IPS DF 6.9 (cell line): ENCODE measurements at regions not wholly inside any gene's neighbourhood (a gene's known extent, or its start where the extent isn't known, plus 50 kb on each side); places are given as distances from the start of the nearest gene placed in this dataset.
A peak's percentile ranks its signal among the peaks of the same experiment; 100 is the strongest.
"Not testable (repeated sequence)": the region's sequence is repeated elsewhere in the genome, so short reads cannot be mapped to it uniquely, and the experiment has no call there.

Source experiments
- DNase-seq: peaks from one replicate; pipeline ENCODE4 v3.0.0-alpha.2; 2013; ENCODE audit warnings: low read depth, low spot score
- H3K27ac ChIP-seq: one replicate; pipeline ENCODE4 v1.5.1; 2013; ENCODE audit warnings: low read length, control low read depth
- H3K27me3 ChIP-seq: 2 replicates; pipeline ENCODE4 v1.6.1; 2013; ENCODE audit warnings: mild to moderate bottlenecking, low read length; ENCODE audit not compliant: control insufficient read depth, insufficient read depth
- H3K36me3 ChIP-seq: 2 replicates; pipeline ENCODE4 v1.6.1; 2013; ENCODE audit warnings: low read length; ENCODE audit not compliant: control insufficient read depth, insufficient read depth
- H3K4me1 ChIP-seq: 2 replicates; pipeline ENCODE4 v1.6.1; 2013; ENCODE audit warnings: low read length; ENCODE audit not compliant: control insufficient read depth, insufficient read depth
- H3K4me3 ChIP-seq: 2 replicates; pipeline ENCODE4 v1.5.1; 2013; ENCODE audit warnings: mild to moderate bottlenecking, low read length
- H3K9me3 ChIP-seq: 2 replicates; pipeline ENCODE4 v1.6.1; 2013; ENCODE audit warnings: low read length, inconsistent platforms; ENCODE audit not compliant: control insufficient read depth, insufficient read depth
- WGBS: extraction: QIAGEN DNeasy Blood & Tissue Kit; methylation state at CpG from one replicate; pipeline ENCODE4 v1.1.7; 2013; ENCODE audit warnings: mixed read lengths, missing lambda C conversion rate; ENCODE audit not compliant: insufficient read length, insufficient coverage; 5-methylcytosine and 5-hydroxymethylcytosine counted together

DNA sequence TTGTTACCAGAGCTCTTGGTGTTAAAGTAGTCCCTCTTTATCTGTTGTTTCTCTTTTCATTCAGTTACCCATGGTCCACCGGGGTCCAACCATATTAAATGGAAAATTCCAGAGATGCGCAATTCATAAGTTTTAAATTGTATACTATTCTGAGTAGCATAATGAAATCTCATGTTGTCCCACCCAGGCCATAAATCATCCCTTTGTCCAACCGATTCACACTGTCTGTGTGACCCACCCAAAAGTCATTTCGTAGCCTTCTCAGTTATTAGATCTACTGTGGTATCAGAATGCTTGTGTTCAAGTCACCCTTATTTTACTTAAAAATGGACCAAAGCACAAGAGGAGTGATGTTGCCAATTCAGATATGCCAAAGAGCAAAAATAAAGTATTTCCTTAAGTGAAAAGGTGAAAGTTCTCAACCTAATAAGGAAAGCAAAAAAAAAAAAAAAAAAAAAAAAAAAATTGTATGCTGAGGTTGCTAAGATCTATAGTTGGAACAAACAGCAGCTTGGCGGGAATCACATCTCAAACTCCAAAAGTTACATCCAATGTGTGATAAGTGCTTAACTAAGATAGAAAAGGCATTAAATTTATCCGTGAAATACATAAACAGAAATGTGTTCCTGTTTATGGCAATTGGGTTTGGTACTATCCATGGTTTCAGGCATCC lies 106.8 kb upstream of the GPBP1 start:
- no peak overlapping the region for H3K27ac ChIP-seq
- no peaks in the 10 kb centered on the region for H3K9me3 ChIP-seq
- no peaks in the 10 kb centered on the region for H3K4me1 ChIP-seq
- WGBS: no CpG with 5 or more reads among the region's 6 CpGs
- H3K27me3 ChIP-seq: no peaks in the 10 kb centered on the region
- DNase-seq: no peak
- H3K4me3 ChIP-seq: no peak overlapping the region
- H3K36me3 ChIP-seq: no peaks in the 10 kb centered on the region

DNA sequence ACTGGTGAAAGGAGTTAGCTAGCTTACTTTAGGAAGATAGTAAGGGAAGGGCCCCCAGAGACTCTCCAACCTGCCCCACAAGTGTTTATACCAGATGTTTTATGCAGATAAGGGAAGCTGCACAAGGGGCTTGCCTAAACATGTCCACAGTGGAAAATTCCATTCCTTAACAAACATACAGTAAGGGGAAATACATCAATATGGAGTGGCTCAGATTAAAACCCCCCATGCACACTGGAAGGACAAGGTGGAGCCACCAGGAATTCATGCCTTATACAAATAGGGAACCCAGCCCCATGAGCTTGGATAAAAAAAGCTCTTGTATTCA lies 106.3 kb upstream of the GPBP1 start:
- no peak overlapping the region for H3K4me3 ChIP-seq
- H3K27ac ChIP-seq: no peak overlapping the region
- no peaks in the 10 kb centered on the region for H3K27me3 ChIP-seq
- H3K9me3 ChIP-seq: no peaks in the 10 kb centered on the region
- H3K4me1 ChIP-seq: no peaks in the 10 kb centered on the region
- no peak for DNase-seq
- H3K36me3 ChIP-seq: no peaks in the 10 kb centered on the region

- Histone ChIP-seq H3K4me1 (no peaks in the 10 kb centered on the region), H3K27ac (no peak overlapping the region), H3K36me3 (no peaks in the 10 kb centered on the region), H3K27me3 (no peaks in the 10 kb centered on the region), H3K9me3 (no peaks in the 10 kb centered on the region), H3K4me3 (no peak overlapping the region)
- no peak for DNase-seq
- no CpG with 5 or more reads among the region's 6 CpGs for WGBS
Observed at GRCh38 chr5:57069115-57069835, 104.6 kb upstream of the GPBP1 start.

GRCh38 chr5:57072218-57072892 lies 101.5 kb upstream of the GPBP1 start:
- no CpG with 5 or more reads among the region's 3 CpGs for WGBS
- DNase-seq: peak; percentile 54
- Histone ChIP-seq H3K27ac (no peak overlapping the region), H3K9me3 (no peaks in the 10 kb centered on the region), H3K27me3 (no peaks in the 10 kb centered on the region), H3K4me1 (no peaks in the 10 kb centered on the region), H3K36me3 (no peaks in the 10 kb centered on the region), H3K4me3 (no peak overlapping the region)

- Histone ChIP-seq H3K4me1 (no peaks in the 10 kb centered on the region), H3K9me3 (no peaks in the 10 kb centered on the region), H3K27me3 (no peaks in the 10 kb centered on the region), H3K36me3 (no peaks in the 10 kb centered on the region), H3K4me3 (no peak overlapping the region), H3K27ac (no peak overlapping the region)
- DNase-seq: no peak
- no CpG with 5 or more reads among the region's 7 CpGs for WGBS
Observed at GRCh38 chr5:57082441-57083067, 91.3 kb upstream of the GPBP1 start.

DNA sequence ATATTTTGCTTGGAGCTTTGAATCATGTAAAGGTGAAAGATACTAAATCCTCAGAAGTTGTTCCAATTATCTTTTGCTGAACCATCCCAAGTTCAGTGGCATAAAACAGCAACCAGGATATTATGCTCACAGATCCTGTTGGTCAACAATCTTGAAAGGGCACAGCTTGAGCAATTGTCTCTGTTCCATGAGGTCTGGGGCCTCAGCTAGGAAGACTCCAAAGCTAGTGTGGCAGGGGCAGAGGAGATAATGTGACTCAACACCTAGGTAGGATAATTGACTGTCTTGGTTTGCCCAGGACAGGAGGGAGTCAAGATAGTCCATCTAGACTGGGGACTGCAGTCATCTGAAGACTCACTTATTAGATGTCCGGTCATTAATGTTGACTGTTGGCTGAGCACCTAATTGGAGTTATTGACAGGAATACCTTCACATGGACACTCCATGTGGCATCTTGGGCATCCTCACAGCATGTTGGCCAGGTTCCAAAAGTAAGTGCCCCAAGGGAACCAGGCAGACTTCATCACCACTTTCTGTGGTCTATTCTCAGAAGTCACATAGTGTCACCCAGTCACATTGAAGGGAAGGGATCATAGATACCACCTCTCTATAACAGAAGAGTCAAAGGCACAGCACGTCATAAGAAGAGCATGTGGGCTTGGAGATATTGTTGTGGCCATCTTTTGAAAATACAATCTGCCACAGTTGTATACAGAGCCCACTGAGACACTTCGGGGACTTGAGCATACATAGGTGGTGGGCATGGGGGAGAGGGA lies 88.4 kb upstream of the GPBP1 start:
- Histone ChIP-seq H3K9me3 (no peaks in the 10 kb centered on the region), H3K36me3 (no peaks in the 10 kb centered on the region), H3K4me3 (no peak overlapping the region), H3K4me1 (no peaks in the 10 kb centered on the region), H3K27ac (no peak overlapping the region), H3K27me3 (no peaks in the 10 kb centered on the region)
- no peak for DNase-seq
- WGBS: no CpG with 5 or more reads among the region's 3 CpGs

DNA sequence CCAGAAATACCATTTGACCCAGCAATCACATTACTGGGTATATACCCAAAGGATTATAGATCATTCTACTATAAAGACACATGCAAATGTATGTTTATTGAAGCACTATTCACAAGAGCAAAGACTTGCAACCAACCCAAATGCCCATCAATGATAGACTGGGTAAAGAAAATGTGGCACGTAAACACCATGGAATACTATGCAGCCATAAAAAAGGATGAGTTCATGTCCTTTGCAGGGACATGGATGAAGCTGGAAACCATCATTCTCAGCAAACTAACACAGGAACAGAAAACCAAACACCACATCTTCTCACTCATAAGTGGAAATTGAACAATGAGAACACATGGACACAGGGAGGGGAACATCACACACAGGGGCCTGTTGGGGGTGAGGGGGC lies 85.9 kb upstream of the GPBP1 start:
- not testable (repeated sequence) for H3K27me3 ChIP-seq, H3K36me3 ChIP-seq, DNase-seq, H3K9me3 ChIP-seq, H3K4me1 ChIP-seq, H3K4me3 ChIP-seq, H3K27ac ChIP-seq
- WGBS: no CpG with 5 or more reads among the region's 1 CpG

DNA sequence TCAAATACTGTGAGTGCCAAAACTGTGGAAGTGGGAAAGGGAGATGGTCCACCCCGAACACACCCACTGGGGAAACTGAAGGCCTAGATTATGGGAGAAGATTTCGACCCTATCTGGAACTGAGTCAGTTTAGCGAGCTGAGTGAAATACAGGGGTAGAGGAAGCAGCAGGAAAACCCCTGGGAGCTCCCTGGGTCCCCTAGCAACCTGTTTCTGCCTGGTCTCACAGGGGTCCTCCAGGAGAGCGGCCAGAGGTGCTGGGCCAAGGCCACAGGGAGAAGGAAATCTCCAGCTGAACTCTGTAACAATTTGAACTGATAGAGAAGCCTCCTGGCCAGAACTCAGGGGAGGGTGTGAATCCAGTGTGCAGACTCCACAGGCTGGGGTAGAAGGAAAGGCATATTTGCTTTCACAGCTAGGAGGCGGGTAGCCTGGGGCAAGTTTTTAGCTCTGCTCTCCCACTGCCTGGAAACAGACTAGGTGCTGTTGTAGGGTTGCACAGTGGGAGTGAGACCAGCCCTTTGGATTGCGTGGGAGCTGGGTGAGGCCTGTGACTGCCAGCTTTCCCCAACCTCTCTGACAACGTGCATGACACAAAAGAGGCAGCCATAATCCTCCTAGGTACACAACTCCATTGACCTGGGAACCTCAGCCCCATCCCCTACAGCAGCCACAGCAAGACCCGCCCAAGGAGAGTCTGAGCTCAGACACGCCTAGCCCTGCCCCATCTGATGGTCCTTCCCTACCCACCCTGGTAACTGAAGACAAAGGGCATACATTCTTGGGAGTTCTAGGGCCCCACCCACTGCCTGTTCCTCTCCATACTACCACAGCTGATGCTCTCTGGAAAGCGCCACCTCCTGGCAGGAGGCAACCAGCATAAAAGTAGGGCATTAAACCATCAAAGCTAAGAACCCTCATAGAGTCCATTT lies 78.8 kb upstream of the GPBP1 start:
- no peak overlapping the region for H3K27ac ChIP-seq
- H3K9me3 ChIP-seq: no peaks in the 10 kb centered on the region
- DNase-seq: peak; percentile 16
- peaks cover 1% of the 10 kb centered on the region; the same call in 1 of the 2 replicates for H3K4me1 ChIP-seq
- WGBS: no CpG with 5 or more reads among the region's 10 CpGs
- H3K4me3 ChIP-seq: no peak overlapping the region
- H3K27me3 ChIP-seq: no peaks in the 10 kb centered on the region
- no peaks in the 10 kb centered on the region for H3K36me3 ChIP-seq

DNA sequence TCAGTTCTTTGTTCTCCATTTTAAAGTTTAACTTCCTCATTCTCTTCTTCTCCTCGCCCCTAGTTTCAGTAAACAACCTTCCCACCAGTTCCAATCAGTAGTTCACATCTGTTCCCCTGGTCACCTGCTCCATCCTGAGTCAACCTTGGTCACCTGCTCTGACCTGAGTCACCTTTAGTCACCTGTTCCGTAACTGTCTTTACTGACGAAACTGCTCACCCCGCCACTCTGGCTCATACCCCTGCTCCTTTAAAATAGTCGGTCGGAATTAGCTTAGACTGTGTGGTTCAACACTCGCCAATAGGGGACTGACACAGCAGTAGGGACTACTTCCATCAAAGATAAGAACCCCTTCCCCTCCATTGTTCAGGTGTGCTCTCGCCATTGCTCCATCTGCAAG lies 76.3 kb upstream of the GPBP1 start:
- Histone ChIP-seq H3K4me1 (peaks cover 1% of the 10 kb centered on the region; the same call in 1 of the 2 replicates), H3K9me3 (no peaks in the 10 kb centered on the region), H3K27ac (no peak overlapping the region), H3K4me3 (no peak overlapping the region), H3K27me3 (no peaks in the 10 kb centered on the region), H3K36me3 (no peaks in the 10 kb centered on the region)
- WGBS: no CpG with 5 or more reads among the region's 8 CpGs
- no peak for DNase-seq
